ENCODE measurements at regions not wholly inside any gene's neighbourhood (a gene's known extent, or its start where the extent isn't known, plus 50 kb on each side); places are given as distances from the start of the nearest gene placed in this dataset.
A peak's percentile ranks its signal among the peaks of the same experiment; 100 is the strongest.

DNA sequence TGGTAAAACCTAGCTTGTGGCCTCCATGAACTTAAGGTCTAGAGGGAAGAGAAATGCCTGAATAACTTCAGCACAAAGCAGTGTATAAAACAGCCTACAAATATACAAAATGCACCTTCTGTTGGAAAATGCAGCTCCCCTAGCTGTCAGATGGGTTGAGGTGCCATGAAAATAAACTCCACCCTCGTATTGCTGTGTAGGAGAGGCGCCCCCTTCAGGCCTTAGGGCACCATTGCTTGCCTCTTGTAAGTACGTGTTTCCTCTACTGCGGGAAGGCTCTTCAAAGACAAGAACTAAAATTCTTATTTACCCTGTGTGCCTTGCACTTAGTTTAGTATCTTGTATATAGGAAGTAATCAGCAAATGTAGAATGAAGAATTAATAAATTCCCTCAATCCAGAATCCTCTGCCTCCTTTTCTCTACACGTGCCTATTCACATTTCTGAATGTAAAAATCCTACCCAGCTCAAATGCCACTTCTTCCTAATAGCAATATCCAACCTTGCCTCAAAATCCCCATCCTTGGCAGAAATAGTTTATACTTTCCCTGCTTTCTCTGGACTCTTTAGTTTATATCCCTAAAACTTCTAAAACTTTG is 393.7 kb upstream of the PDE4D start:
- no peak for TF ChIP-seq EGR1 (IDR thresholded peaks at IDR 0.05; ENCODE audit: low read depth in 2 of 2)
- peak; percentile 51 to 70 for TF ChIP-seq RAD21 (IDR thresholded peaks at IDR 0.05)
- TF ChIP-seq, protein P1, sequence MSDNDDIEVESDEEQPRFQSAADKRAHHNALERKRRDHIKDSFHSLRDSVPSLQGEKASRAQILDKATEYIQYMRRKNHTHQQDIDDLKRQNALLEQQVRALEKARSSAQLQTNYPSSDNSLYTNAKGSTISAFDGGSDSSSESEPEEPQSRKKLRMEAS (IDR thresholded peaks at IDR 0.05): no peak
- TF ChIP-seq, protein P2, sequence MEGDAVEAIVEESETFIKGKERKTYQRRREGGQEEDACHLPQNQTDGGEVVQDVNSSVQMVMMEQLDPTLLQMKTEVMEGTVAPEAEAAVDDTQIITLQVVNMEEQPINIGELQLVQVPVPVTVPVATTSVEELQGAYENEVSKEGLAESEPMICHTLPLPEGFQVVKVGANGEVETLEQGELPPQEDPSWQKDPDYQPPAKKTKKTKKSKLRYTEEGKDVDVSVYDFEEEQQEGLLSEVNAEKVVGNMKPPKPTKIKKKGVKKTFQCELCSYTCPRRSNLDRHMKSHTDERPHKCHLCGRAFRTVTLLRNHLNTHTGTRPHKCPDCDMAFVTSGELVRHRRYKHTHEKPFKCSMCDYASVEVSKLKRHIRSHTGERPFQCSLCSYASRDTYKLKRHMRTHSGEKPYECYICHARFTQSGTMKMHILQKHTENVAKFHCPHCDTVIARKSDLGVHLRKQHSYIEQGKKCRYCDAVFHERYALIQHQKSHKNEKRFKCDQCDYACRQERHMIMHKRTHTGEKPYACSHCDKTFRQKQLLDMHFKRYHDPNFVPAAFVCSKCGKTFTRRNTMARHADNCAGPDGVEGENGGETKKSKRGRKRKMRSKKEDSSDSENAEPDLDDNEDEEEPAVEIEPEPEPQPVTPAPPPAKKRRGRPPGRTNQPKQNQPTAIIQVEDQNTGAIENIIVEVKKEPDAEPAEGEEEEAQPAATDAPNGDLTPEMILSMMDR (IDR thresholded peaks at IDR 0.05; ENCODE audit: low read depth, low read length, missing input control): peak; percentile 25
- TF ChIP-seq SP1 (IDR thresholded peaks at IDR 0.05): no peak
- no peak for TF ChIP-seq YY1 (IDR thresholded peaks at IDR 0.05)
- TF ChIP-seq TAF1 (conservative IDR thresholded peaks at IDR 0.05): no peak
- TF ChIP-seq, protein P3, sequence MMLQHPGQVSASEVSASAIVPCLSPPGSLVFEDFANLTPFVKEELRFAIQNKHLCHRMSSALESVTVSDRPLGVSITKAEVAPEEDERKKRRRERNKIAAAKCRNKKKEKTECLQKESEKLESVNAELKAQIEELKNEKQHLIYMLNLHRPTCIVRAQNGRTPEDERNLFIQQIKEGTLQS (IDR thresholded peaks at IDR 0.05): no peak
- no peak for TF ChIP-seq JUND (IDR thresholded peaks at IDR 0.05)
- TF ChIP-seq, protein P4, sequence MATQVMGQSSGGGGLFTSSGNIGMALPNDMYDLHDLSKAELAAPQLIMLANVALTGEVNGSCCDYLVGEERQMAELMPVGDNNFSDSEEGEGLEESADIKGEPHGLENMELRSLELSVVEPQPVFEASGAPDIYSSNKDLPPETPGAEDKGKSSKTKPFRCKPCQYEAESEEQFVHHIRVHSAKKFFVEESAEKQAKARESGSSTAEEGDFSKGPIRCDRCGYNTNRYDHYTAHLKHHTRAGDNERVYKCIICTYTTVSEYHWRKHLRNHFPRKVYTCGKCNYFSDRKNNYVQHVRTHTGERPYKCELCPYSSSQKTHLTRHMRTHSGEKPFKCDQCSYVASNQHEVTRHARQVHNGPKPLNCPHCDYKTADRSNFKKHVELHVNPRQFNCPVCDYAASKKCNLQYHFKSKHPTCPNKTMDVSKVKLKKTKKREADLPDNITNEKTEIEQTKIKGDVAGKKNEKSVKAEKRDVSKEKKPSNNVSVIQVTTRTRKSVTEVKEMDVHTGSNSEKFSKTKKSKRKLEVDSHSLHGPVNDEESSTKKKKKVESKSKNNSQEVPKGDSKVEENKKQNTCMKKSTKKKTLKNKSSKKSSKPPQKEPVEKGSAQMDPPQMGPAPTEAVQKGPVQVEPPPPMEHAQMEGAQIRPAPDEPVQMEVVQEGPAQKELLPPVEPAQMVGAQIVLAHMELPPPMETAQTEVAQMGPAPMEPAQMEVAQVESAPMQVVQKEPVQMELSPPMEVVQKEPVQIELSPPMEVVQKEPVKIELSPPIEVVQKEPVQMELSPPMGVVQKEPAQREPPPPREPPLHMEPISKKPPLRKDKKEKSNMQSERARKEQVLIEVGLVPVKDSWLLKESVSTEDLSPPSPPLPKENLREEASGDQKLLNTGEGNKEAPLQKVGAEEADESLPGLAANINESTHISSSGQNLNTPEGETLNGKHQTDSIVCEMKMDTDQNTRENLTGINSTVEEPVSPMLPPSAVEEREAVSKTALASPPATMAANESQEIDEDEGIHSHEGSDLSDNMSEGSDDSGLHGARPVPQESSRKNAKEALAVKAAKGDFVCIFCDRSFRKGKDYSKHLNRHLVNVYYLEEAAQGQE (IDR thresholded peaks at IDR 0.05): no peak
- no peak for TF ChIP-seq NR2F2 (IDR thresholded peaks at IDR 0.05)
- TF ChIP-seq GABPA (IDR thresholded peaks at IDR 0.05 in 1 of 2, conservative IDR thresholded peaks at IDR 0.05 in 1 of 2): no peak
- no peak for TF ChIP-seq FOXA2 (IDR thresholded peaks at IDR 0.05)
- TF ChIP-seq, protein P5, sequence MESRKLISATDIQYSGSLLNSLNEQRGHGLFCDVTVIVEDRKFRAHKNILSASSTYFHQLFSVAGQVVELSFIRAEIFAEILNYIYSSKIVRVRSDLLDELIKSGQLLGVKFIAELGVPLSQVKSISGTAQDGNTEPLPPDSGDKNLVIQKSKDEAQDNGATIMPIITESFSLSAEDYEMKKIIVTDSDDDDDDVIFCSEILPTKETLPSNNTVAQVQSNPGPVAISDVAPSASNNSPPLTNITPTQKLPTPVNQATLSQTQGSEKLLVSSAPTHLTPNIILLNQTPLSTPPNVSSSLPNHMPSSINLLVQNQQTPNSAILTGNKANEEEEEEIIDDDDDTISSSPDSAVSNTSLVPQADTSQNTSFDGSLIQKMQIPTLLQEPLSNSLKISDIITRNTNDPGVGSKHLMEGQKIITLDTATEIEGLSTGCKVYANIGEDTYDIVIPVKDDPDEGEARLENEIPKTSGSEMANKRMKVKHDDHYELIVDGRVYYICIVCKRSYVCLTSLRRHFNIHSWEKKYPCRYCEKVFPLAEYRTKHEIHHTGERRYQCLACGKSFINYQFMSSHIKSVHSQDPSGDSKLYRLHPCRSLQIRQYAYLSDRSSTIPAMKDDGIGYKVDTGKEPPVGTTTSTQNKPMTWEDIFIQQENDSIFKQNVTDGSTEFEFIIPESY (IDR thresholded peaks at IDR 0.05): no peak

Measured in liver (tissue), 3 donors.